ENCODE measurements at regions not wholly inside any gene's neighbourhood (a gene's known extent, or its start where the extent isn't known, plus 50 kb on each side); places are given as distances from the start of the nearest gene placed in this dataset.
"Not testable (repeated sequence)": the region's sequence is repeated elsewhere in the genome, so short reads cannot be mapped to it uniquely, and the experiment has no call there.

- not testable (repeated sequence) for DNase-seq (ENCODE audit: low spot score)
These were observed 57.4 kb downstream of the FTHL17 start for GRCh38 chrX:31014474-31014873.

GRCh38 chrX:31012509-31013025, 59.3 kb downstream of the FTHL17 start:
- DNase-seq (ENCODE audit: low spot score) = peak; percentile 7

- DNase-seq (ENCODE audit: low spot score) = no peak
These were observed 64.5 kb downstream of the FTHL17 start for GRCh38 chrX:31007321-31007720.

- DNase-seq (ENCODE audit: low spot score) = no peak
These were observed 65.8 kb downstream of the FTHL17 start for GRCh38 chrX:31006027-31006426.

- no peak for DNase-seq (ENCODE audit: low spot score)
These were observed 74.4 kb downstream of the FTHL17 start for GRCh38 chrX:30997411-30997810.

- DNase-seq (ENCODE audit: low spot score) = no peak
These were observed 76.1 kb downstream of the FTHL17 start for GRCh38 chrX:30995705-30996104.

GRCh38 chrX:30995060-30995700, 76.7 kb downstream of the FTHL17 start:
- no peak for DNase-seq (ENCODE audit: low spot score)

GRCh38 chrX:30994018-30994417, 77.8 kb downstream of the FTHL17 start:
- not testable (repeated sequence) for DNase-seq (ENCODE audit: low spot score)

- no peak for DNase-seq (ENCODE audit: low spot score)
These were observed 79.4 kb downstream of the FTHL17 start for GRCh38 chrX:30992381-30992904.

- no peak for DNase-seq (ENCODE audit: low spot score)
These were observed 81.5 kb downstream of the FTHL17 start for GRCh38 chrX:30990361-30990760.

GRCh38 chrX:30982467-30982866, 89.4 kb downstream of the FTHL17 start:
- no peak for DNase-seq (ENCODE audit: low spot score)

GRCh38 chrX:30981968-30982367, 89.9 kb downstream of the FTHL17 start:
- DNase-seq (ENCODE audit: low spot score) = no peak

- no peak for DNase-seq (ENCODE audit: low spot score)
These were observed 90.2 kb upstream of the TAB3 start for GRCh38 chrX:30979271-30979670.

- no peak for DNase-seq (ENCODE audit: low spot score)
These were observed 86.4 kb upstream of the TAB3 start for GRCh38 chrX:30975467-30975866.

- DNase-seq (ENCODE audit: low spot score) = peak; percentile 25
These were observed 84.9 kb upstream of the TAB3 start for GRCh38 chrX:30973784-30974427.

GRCh38 chrX:30971774-30972603, 82.9 kb upstream of the TAB3 start:
- DNase-seq (ENCODE audit: low spot score) = peak; percentile 27

GRCh38 chrX:30967516-30967915, 78.5 kb upstream of the TAB3 start:
- DNase-seq (ENCODE audit: low spot score) = no peak

GRCh38 chrX:30965767-30966166, 76.7 kb upstream of the TAB3 start:
- no peak for DNase-seq (ENCODE audit: low spot score)

- no peak for DNase-seq (ENCODE audit: low spot score)
These were observed 72.5 kb upstream of the TAB3 start for GRCh38 chrX:30961387-30962174.

- DNase-seq (ENCODE audit: low spot score) = no peak
These were observed 68.7 kb upstream of the TAB3 start for GRCh38 chrX:30957753-30958152.

GRCh38 chrX:30955687-30956086, 66.6 kb upstream of the TAB3 start:
- no peak for DNase-seq (ENCODE audit: low spot score)

GRCh38 chrX:30951003-30951402, 61.9 kb upstream of the TAB3 start:
- DNase-seq (ENCODE audit: low spot score) = no peak
